Ishikawa (cell line): ENCODE measurements at regions not wholly inside any gene's neighbourhood (a gene's known extent, or its start where the extent isn't known, plus 50 kb on each side); places are given as distances from the start of the nearest gene placed in this dataset.

Experiments
- CEBPB ChIP-seq: IDR thresholded peaks from 2 replicates; pipeline ENCODE4 v1.6.1; 2012
- EP300 ChIP-seq: IDR thresholded peaks from 2 replicates; pipeline ENCODE4 v1.6.1; 2012; ENCODE audit warnings: borderline replicate concordance
- MAX ChIP-seq: IDR thresholded peaks from 2 replicates; pipeline ENCODE4 v1.6.1; 2012
- NFIC ChIP-seq: IDR thresholded peaks from 2 replicates; pipeline ENCODE4 v1.6.1; 2012
- RAD21 ChIP-seq: IDR thresholded peaks from 2 replicates; pipeline ENCODE4 v1.6.1; 2012; ENCODE audit warnings: low read depth
- TAF1 ChIP-seq: IDR thresholded peaks from 2 replicates; pipeline ENCODE4 v1.6.1; 2012; ENCODE audit warnings: low read depth, mild to moderate bottlenecking
- TCF12 ChIP-seq: IDR thresholded peaks from 2 replicates; pipeline ENCODE4 v1.6.1; 2012; ENCODE audit warnings: low read depth
- TEAD4 ChIP-seq: IDR thresholded peaks from 2 replicates; pipeline ENCODE4 v1.6.1; 2012
- YY1 ChIP-seq: IDR thresholded peaks from 2 replicates; pipeline ENCODE4 v1.6.1; 2012; ENCODE audit warnings: low read depth

DNA sequence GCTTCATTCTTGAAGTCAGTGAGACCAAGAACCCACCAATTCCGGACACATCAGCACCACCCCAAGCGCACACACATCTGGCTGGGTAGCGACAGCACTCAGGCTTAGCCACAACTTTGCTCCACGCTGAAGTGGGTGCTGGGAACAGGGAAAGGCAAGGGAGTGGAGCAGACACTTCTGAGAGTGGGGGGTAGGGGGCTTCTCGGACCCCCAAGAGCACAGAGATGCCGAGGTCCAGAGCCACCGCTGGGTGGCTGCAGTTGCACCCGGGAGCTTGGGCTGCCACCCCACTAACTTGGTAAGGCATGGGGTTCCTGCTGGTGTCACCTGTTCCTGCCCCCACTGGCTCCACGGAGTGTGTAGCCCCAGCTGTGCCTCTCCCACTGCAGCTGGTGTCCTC, 225.3 kb upstream of the RIOK2 start:
- TF ChIP-seq YY1 (no peak), EP300 (no peak), TCF12 (no peak), RAD21 (no peak), NFIC (no peak), TAF1 (no peak), TEAD4 (no peak), MAX (no peak), CEBPB (no peak)
